Colonic mucosa (tissue), 4 donors: ENCODE measurements at regions not wholly inside any gene's neighbourhood (a gene's known extent, or its start where the extent isn't known, plus 50 kb on each side); places are given as distances from the start of the nearest gene placed in this dataset.
"Not testable (repeated sequence)": the region's sequence is repeated elsewhere in the genome, so short reads cannot be mapped to it uniquely, and the experiment has no call there.

ENCODE experiments used
- DNase-seq: peaks from one replicate; pipeline ENCODE4 v3.0.0-alpha.2; 2020
- H3K27ac ChIP-seq: fragments of 200-600 bp; one replicate; pipeline ENCODE4 v1.8.0; 2021
- H3K27me3 ChIP-seq: fragments of 200-600 bp; one replicate; pipeline ENCODE4 v1.8.0; 2021
- H3K36me3 ChIP-seq: fragments of 200-600 bp; one replicate; pipeline ENCODE4 v1.8.0; 2021
- H3K4me1 ChIP-seq: fragments of 200-600 bp; one replicate; pipeline ENCODE4 v1.8.0; 2021; ENCODE audit warnings: mild to moderate bottlenecking
- H3K4me3 ChIP-seq: fragments of 200-600 bp; one replicate; pipeline ENCODE4 v1.8.0; 2021
- H3K9ac ChIP-seq, 2 donors: one replicate each; pipeline ENCODE4 v1.7.0; 2013; ENCODE audit warnings: control low read depth in 2 of 2, low read depth in 2 of 2, low read length in 2 of 2
- H3K9me3 ChIP-seq: fragments of 200-600 bp; one replicate; pipeline ENCODE4 v1.8.0; 2021
- CTCF ChIP-seq: fragments of 200-600 bp; IDR thresholded peaks from one replicate; pipeline ENCODE4 v1.8.0; 2022; ENCODE audit warnings: antibody characterized with exemption, mild to moderate bottlenecking
- intact Hi-C: fragments of 100-400 bp; cut with DNase I; formaldehyde crosslinking; loops from one replicate; pipeline ENCODE4 v1.14.1; 2022
- donor health status: healthy.
- donor health status: DM: no; HTN: no; CAD: no.
- donor health status: DM: no; HTN: no; CAD: no.

- no peak overlapping the region for H3K9ac ChIP-seq
- H3K4me1 ChIP-seq, result no peaks in the 10 kb centered on the region
- H3K36me3 ChIP-seq, result no peaks in the 10 kb centered on the region
- intact Hi-C loops, result no loop called here
- no peak for TF ChIP-seq CTCF
- no peak overlapping the region for H3K27ac ChIP-seq
- no peaks in the 10 kb centered on the region for H3K27me3 ChIP-seq
- no peak overlapping the region for H3K4me3 ChIP-seq
- DNase-seq, result no peak
- no peaks in the 10 kb centered on the region for H3K9me3 ChIP-seq
Measured at GRCh38 chr3:160099834-160100233, 111.2 kb downstream of the IL12A start.

GRCh38 chr3:160100610-160101009 is 112.0 kb downstream of the IL12A start:
- TF ChIP-seq CTCF, result no peak
- no peak overlapping the region for H3K4me3 ChIP-seq
- intact Hi-C loops, result no loop called here
- H3K9me3 ChIP-seq, result no peaks in the 10 kb centered on the region
- no peak for DNase-seq
- H3K9ac ChIP-seq, result no peak overlapping the region
- H3K4me1 ChIP-seq, result no peaks in the 10 kb centered on the region
- H3K27me3 ChIP-seq, result no peaks in the 10 kb centered on the region
- H3K27ac ChIP-seq, result no peak overlapping the region
- no peaks in the 10 kb centered on the region for H3K36me3 ChIP-seq

GRCh38 chr3:160102001-160102400 is 113.4 kb downstream of the IL12A start:
- H3K27me3 ChIP-seq, DNase-seq, H3K9ac ChIP-seq, H3K4me1 ChIP-seq, intact Hi-C loops, H3K27ac ChIP-seq, H3K9me3 ChIP-seq, H3K4me3 ChIP-seq, H3K36me3 ChIP-seq: not testable (repeated sequence)

- no peak overlapping the region for H3K27ac ChIP-seq
- no peaks in the 10 kb centered on the region for H3K27me3 ChIP-seq
- H3K4me3 ChIP-seq, result no peak overlapping the region
- DNase-seq, result no peak
- intact Hi-C loops, result no loop called here
- H3K4me1 ChIP-seq, result no peaks in the 10 kb centered on the region
- no peak for TF ChIP-seq CTCF
- H3K36me3 ChIP-seq, result no peaks in the 10 kb centered on the region
- H3K9ac ChIP-seq, result no peak overlapping the region
- no peaks in the 10 kb centered on the region for H3K9me3 ChIP-seq
Measured at GRCh38 chr3:160103397-160103796, 114.8 kb downstream of the IL12A start.

- no peak overlapping the region for H3K27ac ChIP-seq
- H3K9ac ChIP-seq, result no peak overlapping the region
- H3K4me3 ChIP-seq, result no peak overlapping the region
- intact Hi-C loops, result no loop called here
- no peaks in the 10 kb centered on the region for H3K27me3 ChIP-seq
- DNase-seq, result no peak
- no peaks in the 10 kb centered on the region for H3K9me3 ChIP-seq
- TF ChIP-seq CTCF, result no peak
- no peaks in the 10 kb centered on the region for H3K36me3 ChIP-seq
- no peaks in the 10 kb centered on the region for H3K4me1 ChIP-seq
Measured at GRCh38 chr3:160105907-160106584, 117.4 kb downstream of the IL12A start.

GRCh38 chr3:160106905-160107861 is 118.0 kb upstream of the C3orf80 start:
- Histone ChIP-seq H3K4me1 (no peaks in the 10 kb centered on the region), H3K27ac (peak overlapping the region; percentile 35), H3K27me3 (no peaks in the 10 kb centered on the region), H3K9me3 (no peaks in the 10 kb centered on the region), H3K36me3 (no peaks in the 10 kb centered on the region), H3K4me3 (no peak overlapping the region), H3K9ac (no peak overlapping the region)
- intact Hi-C loops, result no loop called here
- DNase-seq, result peak; percentile 71
- TF ChIP-seq CTCF, result no peak
